PFSK-1 (cell line): ENCODE measurements at regions not wholly inside any gene's neighbourhood (a gene's known extent, or its start where the extent isn't known, plus 50 kb on each side); places are given as distances from the start of the nearest gene placed in this dataset.

Experiments used
- FOXP2 ChIP-seq: optimal IDR thresholded peaks from 2 replicates; pipeline ENCODE3; 2011; ENCODE audit warnings: borderline replicate concordance, control low read depth, inconsistent platforms; ENCODE audit not compliant: insufficient read depth; ENCODE audit errors: extremely low read length, extremely low read depth
- POLR2AphosphoS5 ChIP-seq: IDR thresholded peaks from 2 replicates; pipeline ENCODE4 v1.6.1; 2012; ENCODE audit warnings: low read depth, mild to moderate bottlenecking, control low read depth, low read length, moderate library complexity
- REST ChIP-seq, 2 experiments: IDR thresholded peaks; 2 replicates each; pipeline versions ENCODE4 v1.6.1 to v1.8.0; 2011 to 2012; ENCODE audit warnings: low read depth in 2 of 2, low read length in 2 of 2, control low read depth in 1 of 2, inconsistent platforms in 1 of 2, mild to moderate bottlenecking in 1 of 2, moderate library complexity in 1 of 2; ENCODE audit not compliant: insufficient read depth in 1 of 2
- SIN3A ChIP-seq: IDR thresholded peaks from 2 replicates; pipeline ENCODE4 v1.6.1; 2012; ENCODE audit warnings: mild to moderate bottlenecking, low read length, moderate library complexity, borderline replicate concordance; ENCODE audit not compliant: insufficient read depth
- TAF1 ChIP-seq: IDR thresholded peaks from 2 replicates; pipeline ENCODE4 v1.6.1; 2012; ENCODE audit warnings: low read length, control low read depth, borderline replicate concordance; ENCODE audit not compliant: insufficient read depth

- no peak for TF ChIP-seq TAF1
- TF ChIP-seq FOXP2: no peak
- no peak for TF ChIP-seq SIN3A
- TF ChIP-seq POLR2AphosphoS5: no peak
- TF ChIP-seq REST (IDR thresholded peaks at IDR 0.05; ENCODE audit: insufficient read depth in 1 of 2, low read depth in 2 of 2, low read length in 2 of 2): no peak
Measured at GRCh38 chr3:127072971-127073783, 90.3 kb downstream of the PLXNA1 start.

DNA sequence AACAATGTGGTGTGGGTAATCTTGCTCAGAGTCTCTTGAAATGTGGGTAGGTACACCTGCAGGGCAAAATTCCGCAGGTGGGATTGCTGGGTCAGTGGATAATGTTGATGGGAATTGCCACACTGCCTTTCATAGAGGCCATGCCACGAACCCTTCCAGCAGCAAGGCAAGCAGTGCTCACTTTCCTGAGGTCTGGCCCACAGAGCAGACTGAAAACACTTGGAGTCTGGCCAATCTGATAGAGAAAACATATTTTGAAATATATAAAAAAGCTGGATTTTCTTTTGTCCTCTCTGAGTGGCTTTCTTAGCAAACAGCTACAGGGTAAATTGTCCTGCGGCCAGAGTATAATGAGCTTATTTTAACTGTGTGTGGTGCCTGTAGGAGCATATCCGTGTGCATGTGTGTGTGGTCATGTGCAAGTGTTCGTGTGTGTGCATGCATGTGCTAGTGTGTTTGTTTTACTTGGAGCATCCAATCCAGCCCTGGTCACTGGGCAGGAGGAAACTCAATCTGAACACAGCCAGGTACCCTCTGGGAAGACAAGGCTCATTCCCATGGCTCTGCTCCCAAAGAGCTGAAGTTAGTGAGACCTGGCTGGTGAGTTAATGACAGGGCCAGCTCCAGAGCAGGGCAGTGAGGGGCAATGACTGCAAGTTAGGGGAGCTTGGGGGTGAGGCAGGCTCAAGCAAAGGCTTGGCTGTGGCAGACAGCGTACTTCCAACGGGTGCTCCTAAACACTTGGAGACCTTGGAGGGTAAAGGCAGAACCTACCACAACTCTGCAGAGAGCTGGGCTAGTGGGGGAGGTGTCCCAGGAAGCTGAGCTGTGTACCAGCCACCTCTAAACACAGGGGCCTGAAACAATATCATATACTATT lies 91.3 kb downstream of the PLXNA1 start:
- TF ChIP-seq POLR2AphosphoS5 (no peak), TAF1 (no peak), SIN3A (no peak), FOXP2 (no peak), REST (IDR thresholded peaks at IDR 0.05; ENCODE audit: insufficient read depth in 1 of 2, low read depth in 2 of 2, low read length in 2 of 2) (no peak)

- TF ChIP-seq POLR2AphosphoS5: no peak
- no peak for TF ChIP-seq REST (IDR thresholded peaks at IDR 0.05; ENCODE audit: insufficient read depth in 1 of 2, low read depth in 2 of 2, low read length in 2 of 2)
- TF ChIP-seq SIN3A: no peak
- TF ChIP-seq TAF1: no peak
- no peak for TF ChIP-seq FOXP2
Measured at GRCh38 chr3:127074900-127075360, 92.0 kb downstream of the PLXNA1 start.

GRCh38 chr3:127077068-127077467 lies 94.2 kb downstream of the PLXNA1 start:
- TF ChIP-seq REST (IDR thresholded peaks at IDR 0.05; ENCODE audit: insufficient read depth in 1 of 2, low read depth in 2 of 2, low read length in 2 of 2) (no peak), POLR2AphosphoS5 (no peak), FOXP2 (no peak), SIN3A (no peak), TAF1 (no peak)
